ENCODE measurements at regions not wholly inside any gene's neighbourhood (a gene's known extent, or its start where the extent isn't known, plus 50 kb on each side); places are given as distances from the start of the nearest gene placed in this dataset.

GRCh38 chr1:244782056-244782455 is 53.4 kb upstream of the COX20 start:
- H3K36me3 Mint-ChIP-seq (ENCODE audit: low read depth): no peaks in the 10 kb centered on the region
- no peaks in the 10 kb centered on the region for H3K9me3 Mint-ChIP-seq
- TF ChIP-seq CTCF (conservative IDR thresholded peaks at IDR 0.05): no peak
- H3K4me3 Mint-ChIP-seq: no peak overlapping the region
- no peaks in the 10 kb centered on the region for H3K4me1 Mint-ChIP-seq
- H3K27ac Mint-ChIP-seq (ENCODE audit: unreplicated experiment): no peak overlapping the region
- no peak for DNase-seq (ENCODE audit: low read depth, low spot score)
- H3K27me3 Mint-ChIP-seq (ENCODE audit: low read depth): no peaks in the 10 kb centered on the region

GRCh38 chr1:244783138-244783537 is 52.3 kb upstream of the COX20 start:
- H3K4me3 Mint-ChIP-seq: no peak overlapping the region
- no peaks in the 10 kb centered on the region for H3K36me3 Mint-ChIP-seq (ENCODE audit: low read depth)
- H3K27me3 Mint-ChIP-seq (ENCODE audit: low read depth): no peaks in the 10 kb centered on the region
- no peak overlapping the region for H3K27ac Mint-ChIP-seq (ENCODE audit: unreplicated experiment)
- no peaks in the 10 kb centered on the region for H3K9me3 Mint-ChIP-seq
- DNase-seq (ENCODE audit: low read depth, low spot score): no peak
- no peak for TF ChIP-seq CTCF (conservative IDR thresholded peaks at IDR 0.05)
- H3K4me1 Mint-ChIP-seq: no peaks in the 10 kb centered on the region

Measured in neural crest cell (in vitro differentiated cells).